Dermis blood vessel endothelial cell (primary cell): ENCODE measurements at regions not wholly inside any gene's neighbourhood (a gene's known extent, or its start where the extent isn't known, plus 50 kb on each side); places are given as distances from the start of the nearest gene placed in this dataset.

Experiments used
- DNase-seq: peaks from one replicate; pipeline ENCODE4 v3.0.0; 2010

- DNase-seq: no peak
These were observed 93.3 kb downstream of the EDN1 start for GRCh38 chr6:12383448-12383847.

GRCh38 chr6:12384357-12384912 lies 94.3 kb downstream of the EDN1 start:
- no peak for DNase-seq

- DNase-seq: no peak
These were observed 95.2 kb downstream of the EDN1 start for GRCh38 chr6:12385316-12385715.

GRCh38 chr6:12386816-12387215 lies 96.7 kb downstream of the EDN1 start:
- DNase-seq: no peak

- DNase-seq: no peak
These were observed 101.3 kb downstream of the EDN1 start for GRCh38 chr6:12391472-12391871.

GRCh38 chr6:12392490-12392889 lies 102.3 kb downstream of the EDN1 start:
- DNase-seq: peak; percentile 49

GRCh38 chr6:12393100-12393499 lies 102.9 kb downstream of the EDN1 start:
- peak; percentile 74 for DNase-seq

- DNase-seq: no peak
These were observed 104.0 kb downstream of the EDN1 start for GRCh38 chr6:12394170-12394569.

- peak; percentile 33 for DNase-seq
These were observed 105.7 kb downstream of the EDN1 start for GRCh38 chr6:12395898-12396297.

- DNase-seq: peak; percentile 64
These were observed 111.0 kb downstream of the EDN1 start for GRCh38 chr6:12401200-12401599.

GRCh38 chr6:12403201-12403826 lies 113.2 kb downstream of the EDN1 start:
- peak; percentile 58 for DNase-seq

GRCh38 chr6:12403947-12404647 lies 113.9 kb downstream of the EDN1 start:
- DNase-seq: no peak

- no peak for DNase-seq
These were observed 114.5 kb downstream of the EDN1 start for GRCh38 chr6:12404651-12405050.

- peak; percentile 77 for DNase-seq
These were observed 118.6 kb downstream of the EDN1 start for GRCh38 chr6:12408752-12409151.

GRCh38 chr6:12410946-12411345 lies 120.8 kb downstream of the EDN1 start:
- no peak for DNase-seq

- DNase-seq: no peak
These were observed 124.0 kb downstream of the EDN1 start for GRCh38 chr6:12414096-12414675.

GRCh38 chr6:12415980-12416598 lies 125.9 kb downstream of the EDN1 start:
- DNase-seq: no peak

- no peak for DNase-seq
These were observed 127.0 kb downstream of the EDN1 start for GRCh38 chr6:12417191-12417590.

GRCh38 chr6:12418946-12419345 lies 128.8 kb downstream of the EDN1 start:
- DNase-seq: no peak

GRCh38 chr6:12419631-12420272 lies 129.6 kb downstream of the EDN1 start:
- no peak for DNase-seq

GRCh38 chr6:12420626-12421025 lies 130.5 kb downstream of the EDN1 start:
- DNase-seq: no peak

- no peak for DNase-seq
These were observed 131.4 kb downstream of the EDN1 start for GRCh38 chr6:12421596-12421995.

- no peak for DNase-seq
These were observed 132.7 kb downstream of the EDN1 start for GRCh38 chr6:12422848-12423247.
